IMR-90 (cell line): ENCODE measurements at regions not wholly inside any gene's neighbourhood (a gene's known extent, or its start where the extent isn't known, plus 50 kb on each side); places are given as distances from the start of the nearest gene placed in this dataset.

ENCODE experiments used
- ATAC-seq: fragments of 200-7000 bp; cut with Tn5 transposase; 2 replicates; pipeline ENCODE4 v1.9.1; 2020; ENCODE audit warnings: low read depth, mild to moderate bottlenecking, moderate library complexity
- BruUV-seq: library from RNA; stranded (reverse); fragments of 400-500 nt; replicated peaks from 2 replicates; lab custom pipeline; 2021; lab: Mats Ljungman, UMichigan
- CTCF ChIA-PET: fragments of 300-600 bp; formaldehyde crosslinking; extraction: SDS; loops from one replicate; lab custom pipeline; 2021; ENCODE audit warnings: antibody characterized with exemption; lab: Yijun Ruan, JAX
- POLR2A ChIA-PET: fragments of 300-600 bp; sonication (Branson Sonifier 250); formaldehyde crosslinking; loops from one replicate; lab custom pipeline; 2022; ENCODE audit warnings: antibody characterized with exemption; ENCODE audit not compliant: unreplicated experiment; lab: Charles Lee
- DNase-seq: peaks from one replicate; pipeline ENCODE4 v3.0.0; 2013
- H2AFZ ChIP-seq: replicated peaks from 2 replicates; pipeline ENCODE3; 2013; ENCODE audit warnings: low read length, mild to moderate bottlenecking; ENCODE audit not compliant: poor library complexity
- H2AK5ac ChIP-seq: 2 replicates; pipeline ENCODE4 v1.6.1; 2013; ENCODE audit warnings: low read depth, low read length, inconsistent platforms
- H2AK9ac ChIP-seq: replicated peaks from 2 replicates; pipeline ENCODE3; 2013; ENCODE audit warnings: mild to moderate bottlenecking, low read depth, low read length, moderate library complexity; ENCODE audit not compliant: poor library complexity
- H2BK120ac ChIP-seq: 2 replicates; pipeline ENCODE4 v1.6.1; 2013; ENCODE audit warnings: low read depth, low read length, inconsistent platforms
- H2BK15ac ChIP-seq: 3 replicates; pipeline ENCODE4 v1.6.1; 2013; ENCODE audit warnings: low read depth, low read length, inconsistent platforms
- H2BK20ac ChIP-seq: 2 replicates; pipeline ENCODE4 v1.6.1; 2013; ENCODE audit warnings: low read depth, mild to moderate bottlenecking, inconsistent platforms, low read length, moderate library complexity
- H2BK5ac ChIP-seq: 2 replicates; pipeline ENCODE4 v1.6.1; 2013; ENCODE audit warnings: mild to moderate bottlenecking, low read depth, low read length, inconsistent platforms; ENCODE audit not compliant: poor library complexity, severe bottlenecking
- H3K14ac ChIP-seq: replicated peaks from 2 replicates; pipeline ENCODE4 v1.6.1; 2013; ENCODE audit warnings: low read depth, low read length, inconsistent platforms
- H3K18ac ChIP-seq: 2 replicates; pipeline ENCODE4 v1.6.1; 2013; ENCODE audit warnings: low read depth, low read length, control low read depth
- H3K23ac ChIP-seq: 2 replicates; pipeline ENCODE4 v1.6.1; 2013; ENCODE audit warnings: low read depth, low read length, inconsistent platforms
- H3K27ac ChIP-seq: 2 replicates; pipeline ENCODE4 v1.5.1; 2013; ENCODE audit warnings: mild to moderate bottlenecking, control low read depth, low read length; ENCODE audit not compliant: insufficient read depth
- H3K27me3 ChIP-seq: 2 replicates; pipeline ENCODE4 v1.6.1; 2013; ENCODE audit warnings: low read length; ENCODE audit not compliant: control insufficient read depth, insufficient read depth
- H3K36me3 ChIP-seq: 2 replicates; pipeline ENCODE4 v1.6.1; 2013; ENCODE audit warnings: low read length, mixed read lengths; ENCODE audit not compliant: control insufficient read depth, insufficient read depth
- H3K4ac ChIP-seq: 2 replicates; pipeline ENCODE4 v1.6.1; 2013; ENCODE audit warnings: low read depth, low read length, inconsistent platforms
- H3K4me1 ChIP-seq: 2 replicates; pipeline ENCODE4 v1.6.1; 2013; ENCODE audit warnings: low read length, mixed read lengths; ENCODE audit not compliant: control insufficient read depth, insufficient read depth
- H3K4me2 ChIP-seq: 2 replicates; pipeline ENCODE4 v1.6.1; 2013; ENCODE audit warnings: low read depth, mild to moderate bottlenecking, control low read depth, low read length, moderate library complexity
- H3K4me3 ChIP-seq: 2 replicates; pipeline ENCODE4 v1.5.1; 2013; ENCODE audit warnings: low read depth, mild to moderate bottlenecking, control low read depth, low read length, moderate library complexity; ENCODE audit not compliant: insufficient read depth
- H3K56ac ChIP-seq: 2 replicates; pipeline ENCODE4 v1.6.1; 2013; ENCODE audit warnings: low read length, inconsistent platforms; ENCODE audit not compliant: insufficient read depth; ENCODE audit errors: extremely low read depth
- H3K79me1 ChIP-seq, 2 experiments: 2 replicates each; pipeline ENCODE4 v1.6.1; 2013; ENCODE audit warnings: low read length in 2 of 2, inconsistent platforms in 1 of 2, low read depth in 1 of 2
- H3K9ac ChIP-seq: 2 replicates; pipeline ENCODE4 v1.6.1; 2013; ENCODE audit warnings: low read depth, low read length, control low read depth
- H3K9me1 ChIP-seq: 2 replicates; pipeline ENCODE4 v1.6.1; 2013; ENCODE audit warnings: low read length, inconsistent platforms; ENCODE audit not compliant: insufficient read depth
- H3K9me3 ChIP-seq: 2 replicates; pipeline ENCODE4 v1.6.1; 2013; ENCODE audit warnings: low read length; ENCODE audit not compliant: control insufficient read depth, insufficient read depth
- H4K20me1 ChIP-seq: 2 replicates; pipeline ENCODE4 v1.6.1; 2013; ENCODE audit warnings: low read length, inconsistent platforms; ENCODE audit not compliant: insufficient read depth
- H4K5ac ChIP-seq: 2 replicates; pipeline ENCODE4 v1.6.1; 2013; ENCODE audit warnings: mild to moderate bottlenecking, low read depth, low read length, control low read depth
- H4K8ac ChIP-seq, 2 experiments: 2 replicates each; pipeline ENCODE4 v1.6.1; 2013; ENCODE audit warnings: low read depth in 2 of 2, low read length in 2 of 2, control low read depth in 1 of 2, inconsistent platforms in 1 of 2
- H4K91ac ChIP-seq: 2 replicates; pipeline ENCODE4 v1.6.1; 2013; ENCODE audit warnings: low read depth, low read length, inconsistent platforms; ENCODE audit not compliant: insufficient read depth
- NFE2L2 ChIP-seq: fragments of 150-350 bp; IDR thresholded peaks from 2 replicates; pipeline ENCODE4 v1.6.1; 2016; ENCODE audit warnings: low read depth, mild to moderate bottlenecking, low read length
- POLR2A ChIP-seq: IDR thresholded peaks from 2 replicates; pipeline ENCODE4 v1.6.1; 2012; ENCODE audit warnings: mild to moderate bottlenecking, low read depth, low read length
- RCOR1 ChIP-seq: IDR thresholded peaks from 2 replicates; pipeline ENCODE4 v1.6.1; 2012; ENCODE audit warnings: mild to moderate bottlenecking, low read length, improper control_type of control experiment; ENCODE audit not compliant: insufficient replicate concordance
- RFX5 ChIP-seq: IDR thresholded peaks from 2 replicates; pipeline ENCODE4 v1.8.0; 2012; ENCODE audit warnings: low read depth, mild to moderate bottlenecking, low read length, moderate library complexity
- SMC3 ChIP-seq: fragments of 150-350 bp; IDR thresholded peaks from 2 replicates; pipeline ENCODE4 v1.6.1; 2016; ENCODE audit warnings: low read depth, mild to moderate bottlenecking, antibody characterized with exemption, low read length, moderate library complexity
- WGBS, 2 experiments: methylation state at CpG; one replicate each; pipeline versions ENCODE4 v1.1.5 to v1.1.7; 2013; ENCODE audit warnings: missing lambda C conversion rate in 2 of 2; ENCODE audit not compliant: insufficient read length in 1 of 2; ENCODE audit errors: extremely low coverage in 2 of 2; 5-methylcytosine and 5-hydroxymethylcytosine counted together
- dilution Hi-C: fragments of 300-500 bp; cut with HindIII; formaldehyde crosslinking; loops from one replicate; pipeline ENCODE4 v1.14.3; 2018; ENCODE audit warnings: low sequenced_read_pairs; ENCODE audit not compliant: unreplicated experiment
- in situ Hi-C: fragments of 300-500 bp; cut with MboI; formaldehyde crosslinking; loops from 3 replicates; pipeline ENCODE4 v1.14.3; 2019; ENCODE audit warnings: low sequenced_read_pairs, inconsistent platforms, mixed read lengths
- intact Hi-C: fragments of 100-400 bp; cut with micrococcal nuclease; formaldehyde crosslinking; loops from 2 replicates; pipeline ENCODE4 v1.10.0; 2022

- no peak overlapping the region for H2AK9ac ChIP-seq
- H3K79me1 ChIP-seq = no peaks in the 10 kb centered on the region
- intact Hi-C loops = no loop called here
- DNase-seq (no peak), ATAC-seq (no peak)
- no peak overlapping the region for H3K23ac ChIP-seq
- no peaks in the 10 kb centered on the region for H3K36me3 ChIP-seq
- H4K8ac ChIP-seq = no peak overlapping the region
- H2AK5ac ChIP-seq = no peak overlapping the region
- no peak overlapping the region for H2BK120ac ChIP-seq
- BruUV-seq = no TSS peak
- no peak overlapping the region for H2AFZ ChIP-seq
- POLR2A ChIA-PET = no interaction called here
- no peak overlapping the region for H2BK20ac ChIP-seq
- H3K18ac ChIP-seq = no peak overlapping the region
- CTCF ChIA-PET = no interaction called here
- no peak overlapping the region for H2BK5ac ChIP-seq
- H3K9me1 ChIP-seq = no peaks in the 10 kb centered on the region
- no peak overlapping the region for H4K91ac ChIP-seq
- no peak overlapping the region for H3K56ac ChIP-seq
- no peak overlapping the region for H2BK15ac ChIP-seq
- WGBS, 2 experiments = 60% methylated on average over 1 of the region's 3 CpGs; no CpG with 5 or more reads in 1 of the 2 experiments
- H3K14ac ChIP-seq = no peak overlapping the region
- H3K27me3 ChIP-seq = no peaks in the 10 kb centered on the region
- in situ Hi-C loops = no loop called here
- no peaks in the 10 kb centered on the region for H3K4me1 ChIP-seq
- no peak overlapping the region for H3K4ac ChIP-seq
- H3K4me2 ChIP-seq = no peak overlapping the region
- no peak overlapping the region for H3K9ac ChIP-seq
- no peaks in the 10 kb centered on the region for H3K9me3 ChIP-seq
- H3K27ac ChIP-seq = no peak overlapping the region
- H4K20me1 ChIP-seq = no peaks in the 10 kb centered on the region
- dilution Hi-C loops = no loop called here
- TF ChIP-seq RCOR1 = no peak
- TF ChIP-seq POLR2A = no peak
- TF ChIP-seq NFE2L2 = no peak
- TF ChIP-seq SMC3 = no peak
- TF ChIP-seq RFX5 = no peak
- H3K4me3 ChIP-seq = no peak overlapping the region
- no peak overlapping the region for H4K5ac ChIP-seq
These were observed 68.1 kb upstream of the CTNNB1 start for GRCh38 chr3:41131224-41131623.
